ENCODE measurements at regions not wholly inside any gene's neighbourhood (a gene's known extent, or its start where the extent isn't known, plus 50 kb on each side); places are given as distances from the start of the nearest gene placed in this dataset.

DNA sequence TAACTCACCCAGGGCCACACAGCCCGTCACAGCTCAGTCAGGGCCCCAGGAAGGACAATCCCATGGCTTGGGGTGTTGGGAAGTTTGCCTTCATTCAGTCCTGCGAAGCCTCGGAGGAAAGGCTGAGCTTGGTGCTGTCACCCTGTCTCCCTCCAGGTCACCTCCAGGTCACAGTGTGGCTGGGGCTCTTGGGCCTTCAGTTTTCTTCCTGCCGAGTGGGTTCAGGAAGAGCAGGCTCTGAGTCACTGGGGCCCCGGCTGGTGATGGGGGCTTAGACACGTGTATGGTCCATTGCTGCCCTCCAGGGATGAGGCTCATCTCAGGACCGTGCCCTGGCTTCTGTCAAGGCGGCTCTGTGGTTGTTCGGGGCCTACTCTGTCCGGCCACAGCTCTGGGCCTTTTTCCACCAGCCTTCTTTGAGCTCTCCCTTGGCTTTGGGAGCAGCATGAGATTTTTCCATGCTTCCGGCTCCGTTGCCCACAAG, 118.6 kb downstream of the INHBB start (continued):
- TF ChIP-seq, protein P1, sequence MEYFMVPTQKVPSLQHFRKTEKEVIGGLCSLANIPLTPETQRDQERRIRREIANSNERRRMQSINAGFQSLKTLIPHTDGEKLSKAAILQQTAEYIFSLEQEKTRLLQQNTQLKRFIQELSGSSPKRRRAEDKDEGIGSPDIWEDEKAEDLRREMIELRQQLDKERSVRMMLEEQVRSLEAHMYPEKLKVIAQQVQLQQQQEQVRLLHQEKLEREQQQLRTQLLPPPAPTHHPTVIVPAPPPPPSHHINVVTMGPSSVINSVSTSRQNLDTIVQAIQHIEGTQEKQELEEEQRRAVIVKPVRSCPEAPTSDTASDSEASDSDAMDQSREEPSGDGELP (IDR thresholded peaks at IDR 0.05; ENCODE audit: borderline replicate concordance, low read depth) = no peak
- no peak for TF ChIP-seq HCFC1 (IDR thresholded peaks at IDR 0.05; ENCODE audit: low read depth, low read length)
- TF ChIP-seq ZNF615 (CRISPR knock-in tag; IDR thresholded peaks at IDR 0.05; ENCODE audit: borderline replicate concordance) = no peak
- TF ChIP-seq ZNF276 (CRISPR knock-in tag; IDR thresholded peaks at IDR 0.05; ENCODE audit: low read depth) = 0 out of 2 replicates have a peak, but pooled peaks have one; percentile 7
- no peak for TF ChIP-seq PAX8 (CRISPR knock-in tag; IDR thresholded peaks at IDR 0.05; ENCODE audit: borderline replicate concordance)
- no peak for TF ChIP-seq NFIC (IDR thresholded peaks at IDR 0.05; ENCODE audit: low read length)
- TF ChIP-seq, protein P2, sequence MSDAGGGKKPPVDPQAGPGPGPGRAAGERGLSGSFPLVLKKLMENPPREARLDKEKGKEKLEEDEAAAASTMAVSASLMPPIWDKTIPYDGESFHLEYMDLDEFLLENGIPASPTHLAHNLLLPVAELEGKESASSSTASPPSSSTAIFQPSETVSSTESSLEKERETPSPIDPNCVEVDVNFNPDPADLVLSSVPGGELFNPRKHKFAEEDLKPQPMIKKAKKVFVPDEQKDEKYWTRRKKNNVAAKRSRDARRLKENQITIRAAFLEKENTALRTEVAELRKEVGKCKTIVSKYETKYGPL (CRISPR knock-in tag; IDR thresholded peaks at IDR 0.05) = no peak
- TF ChIP-seq RFX5 (IDR thresholded peaks at IDR 0.05; ENCODE audit: low read depth, low read length) = no peak
- TF ChIP-seq ZNF121 (CRISPR knock-in tag; IDR thresholded peaks at IDR 0.05) = no peak
- TF ChIP-seq, protein P3, sequence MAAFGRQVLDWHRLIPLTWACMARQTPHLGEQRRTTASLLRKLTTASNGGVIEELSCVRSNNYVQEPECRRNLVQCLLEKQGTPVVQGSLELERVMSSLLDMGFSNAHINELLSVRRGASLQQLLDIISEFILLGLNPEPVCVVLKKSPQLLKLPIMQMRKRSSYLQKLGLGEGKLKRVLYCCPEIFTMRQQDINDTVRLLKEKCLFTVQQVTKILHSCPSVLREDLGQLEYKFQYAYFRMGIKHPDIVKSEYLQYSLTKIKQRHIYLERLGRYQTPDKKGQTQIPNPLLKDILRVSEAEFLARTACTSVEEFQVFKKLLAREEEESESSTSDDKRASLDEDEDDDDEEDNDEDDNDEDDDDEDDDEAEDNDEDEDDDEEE (CRISPR knock-in tag; IDR thresholded peaks at IDR 0.05) = no peak
- 0 out of 2 replicates have a peak, but pooled peaks have one; percentile 3 for TF ChIP-seq POLR2G (IDR thresholded peaks at IDR 0.05; ENCODE audit: low read depth, low read length)
- no peak for TF ChIP-seq ZSCAN5A (CRISPR knock-in tag; IDR thresholded peaks at IDR 0.05; ENCODE audit: borderline replicate concordance)
- no peak for TF ChIP-seq LCORL (IDR thresholded peaks at IDR 0.05)
- TF ChIP-seq LCORL (CRISPR knock-in tag; IDR thresholded peaks at IDR 0.05) = no peak
- no peak for TF ChIP-seq PCBP1 (IDR thresholded peaks at IDR 0.05; ENCODE audit: borderline replicate concordance, low read depth, low read length)
- TF ChIP-seq ASH2L (IDR thresholded peaks at IDR 0.05; ENCODE audit: insufficient read length, low read depth, low read length) = no peak
- no peak for TF ChIP-seq ZBTB43 (CRISPR knock-in tag; conservative IDR thresholded peaks at IDR 0.05)
